VCaP (cell line): ENCODE measurements at regions not wholly inside any gene's neighbourhood (a gene's known extent, or its start where the extent isn't known, plus 50 kb on each side); places are given as distances from the start of the nearest gene placed in this dataset.
A peak's percentile ranks its signal among the peaks of the same experiment; 100 is the strongest.

Experiments used
- H3K27ac ChIP-seq: fragments of 450-650 bp; 2 replicates; pipeline ENCODE4 v1.5.1; 2017
- TF ChIP-seq, protein P1 (sequence below): fragments of 450-650 bp; conservative IDR thresholded peaks from 2 replicates; pipeline ENCODE4 v1.5.1; 2017; ENCODE audit warnings: mild to moderate bottlenecking, moderate library complexity

DNA sequence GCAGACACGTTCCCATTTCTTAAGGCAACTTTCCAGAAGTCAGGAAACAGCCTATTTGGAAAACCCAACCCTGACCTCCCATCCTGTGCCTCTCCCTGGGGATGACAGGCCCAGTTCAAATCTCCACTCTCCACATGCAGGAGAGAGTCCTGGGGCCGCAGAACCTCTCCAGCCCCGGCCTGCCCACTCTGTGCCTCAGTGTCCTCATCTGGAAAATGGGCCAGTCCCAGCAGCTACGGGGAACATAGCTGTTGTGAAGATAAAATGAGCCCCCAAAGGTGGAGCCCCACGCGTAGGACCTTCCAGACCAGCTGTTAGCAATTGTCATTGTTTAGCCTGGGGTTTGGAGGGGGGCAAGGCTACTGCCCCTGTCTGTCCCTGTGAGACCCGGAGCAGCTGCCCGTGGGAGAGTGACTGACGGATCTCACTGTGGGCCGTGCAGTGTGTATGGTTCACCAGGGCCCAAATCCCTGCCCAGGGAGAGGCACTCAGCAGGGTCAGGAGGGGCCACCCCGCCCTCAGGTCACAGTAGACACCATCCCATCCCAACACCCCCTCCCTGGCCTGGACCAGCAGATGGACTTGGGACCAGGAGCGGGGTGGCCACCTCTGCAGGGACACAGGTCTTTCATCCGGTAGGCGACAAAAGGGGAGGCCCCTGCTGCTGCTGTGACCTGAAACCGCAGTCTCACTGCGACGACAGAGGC, 145.9 kb downstream of the CTTN start:
- TF ChIP-seq, protein P1, sequence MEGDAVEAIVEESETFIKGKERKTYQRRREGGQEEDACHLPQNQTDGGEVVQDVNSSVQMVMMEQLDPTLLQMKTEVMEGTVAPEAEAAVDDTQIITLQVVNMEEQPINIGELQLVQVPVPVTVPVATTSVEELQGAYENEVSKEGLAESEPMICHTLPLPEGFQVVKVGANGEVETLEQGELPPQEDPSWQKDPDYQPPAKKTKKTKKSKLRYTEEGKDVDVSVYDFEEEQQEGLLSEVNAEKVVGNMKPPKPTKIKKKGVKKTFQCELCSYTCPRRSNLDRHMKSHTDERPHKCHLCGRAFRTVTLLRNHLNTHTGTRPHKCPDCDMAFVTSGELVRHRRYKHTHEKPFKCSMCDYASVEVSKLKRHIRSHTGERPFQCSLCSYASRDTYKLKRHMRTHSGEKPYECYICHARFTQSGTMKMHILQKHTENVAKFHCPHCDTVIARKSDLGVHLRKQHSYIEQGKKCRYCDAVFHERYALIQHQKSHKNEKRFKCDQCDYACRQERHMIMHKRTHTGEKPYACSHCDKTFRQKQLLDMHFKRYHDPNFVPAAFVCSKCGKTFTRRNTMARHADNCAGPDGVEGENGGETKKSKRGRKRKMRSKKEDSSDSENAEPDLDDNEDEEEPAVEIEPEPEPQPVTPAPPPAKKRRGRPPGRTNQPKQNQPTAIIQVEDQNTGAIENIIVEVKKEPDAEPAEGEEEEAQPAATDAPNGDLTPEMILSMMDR, result no peak
- H3K27ac ChIP-seq, result no peak overlapping the region

- H3K27ac ChIP-seq, result no peak overlapping the region
- TF ChIP-seq, protein P1, result no peak
Observed at GRCh38 chr11:70544774-70545609, 146.7 kb downstream of the CTTN start.

- TF ChIP-seq, protein P1, result no peak
- no peak overlapping the region for H3K27ac ChIP-seq
Observed at GRCh38 chr11:70545610-70545912, 147.2 kb downstream of the CTTN start.

- H3K27ac ChIP-seq, result peak overlapping the region; percentile 76; the same call in 1 of the 2 replicates
- TF ChIP-seq, protein P1, result no peak
Observed at GRCh38 chr11:70546191-70546940, 148.0 kb downstream of the CTTN start.

DNA sequence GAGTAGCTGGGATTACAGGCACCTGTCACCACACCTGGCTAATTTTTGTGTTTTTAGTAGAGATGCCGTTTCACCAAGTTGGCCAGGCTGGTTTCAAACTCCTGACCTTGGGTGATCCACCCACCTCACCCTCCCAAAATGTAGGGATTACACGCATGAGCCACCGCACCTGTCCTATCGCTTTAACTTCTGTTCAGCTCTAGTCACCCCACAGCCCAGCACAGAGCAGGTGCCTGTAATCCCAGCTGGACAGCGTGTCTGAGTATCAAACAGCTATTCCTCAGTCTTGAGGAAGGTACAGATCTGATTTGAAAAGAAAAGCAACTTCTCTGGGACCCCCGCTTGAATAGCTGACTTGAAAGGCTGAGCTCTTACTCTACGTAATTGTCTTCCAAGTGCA, 149.1 kb downstream of the CTTN start:
- peak overlapping the region; percentile 76 for H3K27ac ChIP-seq
- TF ChIP-seq, protein P1, result no peak

DNA sequence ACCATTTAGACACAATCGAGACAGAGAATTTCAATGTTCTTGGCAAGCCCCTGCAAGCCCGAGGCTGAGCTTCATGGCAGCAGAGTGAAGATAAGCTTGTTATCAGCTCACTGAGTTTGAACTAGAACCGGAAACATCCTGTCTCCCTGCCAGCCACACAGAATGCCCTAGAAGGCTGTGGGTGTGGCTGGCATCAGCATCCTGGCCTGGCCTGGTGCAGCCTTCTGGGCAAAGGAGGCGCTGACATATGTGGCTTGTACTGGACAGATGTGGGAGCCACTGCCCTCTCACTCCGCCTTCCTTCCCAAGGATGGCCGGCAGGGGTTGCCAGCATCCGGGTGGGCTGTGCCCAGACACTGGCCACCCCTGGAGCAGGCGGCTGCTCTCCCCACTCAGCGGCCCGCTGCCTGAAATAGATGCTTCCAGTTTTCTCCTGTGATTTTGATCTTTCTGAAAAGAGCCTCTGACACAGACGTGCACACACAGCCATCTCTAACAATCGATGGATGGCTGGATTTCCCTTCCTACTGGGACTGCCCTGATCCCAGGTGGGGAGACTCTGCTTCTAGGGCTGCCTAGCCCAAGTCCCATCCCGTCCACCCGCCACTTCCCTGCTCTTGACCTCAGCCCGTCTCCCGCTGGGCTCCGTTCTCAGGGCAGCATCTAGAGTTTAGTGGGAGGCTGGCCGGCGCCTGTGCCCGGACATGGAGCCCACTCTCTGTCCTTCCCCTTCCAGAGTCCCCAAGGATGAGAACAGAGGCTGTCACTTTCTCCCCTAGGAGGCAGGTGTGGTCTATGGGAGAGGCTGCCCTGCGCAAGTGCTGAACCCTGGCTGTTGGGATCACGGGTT, 149.7 kb downstream of the CTTN start:
- H3K27ac ChIP-seq, result peak overlapping the region; percentile 76
- TF ChIP-seq, protein P1, result peak; percentile 21; the same call in 1 of the 2 replicates
